ENCODE measurements at regions not wholly inside any gene's neighbourhood (a gene's known extent, or its start where the extent isn't known, plus 50 kb on each side); places are given as distances from the start of the nearest gene placed in this dataset.
"Not testable (repeated sequence)": the region's sequence is repeated elsewhere in the genome, so short reads cannot be mapped to it uniquely, and the experiment has no call there.

DNA sequence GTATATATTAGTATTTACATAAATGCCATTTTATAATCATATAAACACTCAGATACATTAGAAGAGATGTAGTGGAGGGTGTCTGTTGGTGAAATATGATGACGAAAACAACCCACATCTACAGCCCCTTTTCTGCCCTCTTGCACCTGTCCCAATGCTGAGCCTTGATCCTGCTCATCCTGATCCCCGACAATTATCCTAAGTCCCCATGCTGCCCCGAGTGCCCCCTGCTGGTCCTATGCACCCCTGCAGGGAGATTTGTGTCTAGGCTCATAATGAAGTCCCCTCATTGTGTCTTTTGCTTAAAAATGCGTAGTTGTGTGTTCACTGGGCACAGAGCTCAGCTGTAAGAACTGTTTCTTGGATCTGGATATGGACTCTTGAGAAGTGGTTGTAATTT, 554.5 kb downstream of the TMEM121 start:
- no peaks in the 10 kb centered on the region for H3K9me3 ChIP-seq
- H3K27me3 ChIP-seq, result no peaks in the 10 kb centered on the region
- intact Hi-C loops (cut with DNase I), result no loop called here
- no peaks in the 10 kb centered on the region for H3K4me1 ChIP-seq
- ATAC-seq (no peak), DNase-seq (no peak)
- 46% methylated on average over 3 of the region's 4 CpGs; no CpG with 5 or more reads in 1 of the 2 donors for WGBS, 2 donors
- no peak overlapping the region for H3K27ac ChIP-seq
- TF ChIP-seq, protein P1, sequence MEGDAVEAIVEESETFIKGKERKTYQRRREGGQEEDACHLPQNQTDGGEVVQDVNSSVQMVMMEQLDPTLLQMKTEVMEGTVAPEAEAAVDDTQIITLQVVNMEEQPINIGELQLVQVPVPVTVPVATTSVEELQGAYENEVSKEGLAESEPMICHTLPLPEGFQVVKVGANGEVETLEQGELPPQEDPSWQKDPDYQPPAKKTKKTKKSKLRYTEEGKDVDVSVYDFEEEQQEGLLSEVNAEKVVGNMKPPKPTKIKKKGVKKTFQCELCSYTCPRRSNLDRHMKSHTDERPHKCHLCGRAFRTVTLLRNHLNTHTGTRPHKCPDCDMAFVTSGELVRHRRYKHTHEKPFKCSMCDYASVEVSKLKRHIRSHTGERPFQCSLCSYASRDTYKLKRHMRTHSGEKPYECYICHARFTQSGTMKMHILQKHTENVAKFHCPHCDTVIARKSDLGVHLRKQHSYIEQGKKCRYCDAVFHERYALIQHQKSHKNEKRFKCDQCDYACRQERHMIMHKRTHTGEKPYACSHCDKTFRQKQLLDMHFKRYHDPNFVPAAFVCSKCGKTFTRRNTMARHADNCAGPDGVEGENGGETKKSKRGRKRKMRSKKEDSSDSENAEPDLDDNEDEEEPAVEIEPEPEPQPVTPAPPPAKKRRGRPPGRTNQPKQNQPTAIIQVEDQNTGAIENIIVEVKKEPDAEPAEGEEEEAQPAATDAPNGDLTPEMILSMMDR (IDR thresholded peaks at IDR 0.05), result no peak
- TF ChIP-seq POLR2A (IDR thresholded peaks at IDR 0.05), result no peak
- H3K36me3 ChIP-seq (replicated peaks in 1 of 2; ENCODE audit: insufficient read depth in 1 of 2, low read depth in 2 of 2), result no peaks in the 10 kb centered on the region
- no peak overlapping the region for H3K4me3 ChIP-seq

DNA sequence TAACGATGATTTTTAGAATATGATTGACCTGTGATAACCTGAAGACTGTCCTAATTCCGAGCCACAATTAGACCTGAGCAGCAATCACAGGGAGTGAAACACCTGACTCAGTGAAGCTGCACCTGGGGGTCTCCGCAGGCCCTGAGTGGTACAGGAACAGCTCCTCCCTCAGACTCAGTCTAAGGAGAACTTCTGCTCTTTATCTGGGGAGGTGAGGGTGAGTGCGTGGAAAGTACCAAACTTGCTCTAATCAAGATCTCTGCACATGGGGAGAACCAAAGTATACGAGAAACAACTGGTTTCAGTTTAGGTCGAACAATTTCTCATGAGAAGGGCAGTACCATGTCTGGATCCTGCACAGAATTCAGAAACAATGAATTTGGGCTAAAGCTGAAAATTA, 555.3 kb downstream of the TMEM121 start:
- WGBS, 2 donors, result 37 to 38% methylated on average over 3 of the region's 6 CpGs
- intact Hi-C loops (cut with DNase I); DNase-seq; H3K27me3 ChIP-seq; H3K4me1 ChIP-seq; ATAC-seq; H3K36me3 ChIP-seq (replicated peaks in 1 of 2; ENCODE audit: insufficient read depth in 1 of 2, low read depth in 2 of 2); H3K27ac ChIP-seq; H3K4me3 ChIP-seq; H3K9me3 ChIP-seq: not testable (repeated sequence)

DNA sequence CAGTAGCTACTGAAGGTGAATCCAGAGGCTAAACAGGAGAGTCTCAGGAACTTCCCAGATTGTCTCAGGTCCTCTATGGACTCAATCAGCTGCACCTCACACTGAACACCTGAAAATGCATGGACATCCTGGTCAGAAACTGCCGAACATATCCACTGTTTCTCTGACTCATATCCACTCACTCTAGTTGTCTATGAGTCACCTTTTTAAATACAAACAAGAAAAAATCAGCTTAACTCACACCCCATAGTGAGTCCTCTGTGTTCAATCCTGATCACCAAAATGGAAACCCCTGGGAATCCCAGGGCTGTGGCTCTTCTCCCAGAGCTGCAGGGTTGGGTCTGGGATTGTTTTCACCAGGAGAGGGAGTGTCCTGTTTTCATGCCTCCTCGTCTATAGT, 556.7 kb downstream of the TMEM121 start:
- intact Hi-C loops (cut with DNase I), result no loop called here

DNA sequence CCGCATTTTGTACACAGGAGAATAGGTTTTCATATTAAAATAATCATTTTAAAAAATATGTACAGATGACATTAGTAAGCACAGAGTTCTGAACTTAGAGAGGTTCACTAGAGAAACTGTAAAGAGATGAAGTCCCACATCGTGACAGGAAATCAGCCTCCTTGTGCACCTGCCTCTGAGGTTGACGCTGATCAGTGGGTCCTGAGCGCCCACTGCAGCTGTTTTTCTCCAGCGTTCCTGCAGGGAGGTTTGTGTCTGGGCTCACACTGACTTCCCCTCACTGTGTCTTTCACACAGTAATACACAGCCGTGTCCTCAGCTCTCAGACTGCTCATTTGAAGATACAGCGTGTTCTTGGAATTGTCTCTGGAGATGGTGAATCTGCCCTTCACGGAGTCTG, 561.5 kb downstream of the TMEM121 start:
- Histone ChIP-seq H3K36me3 (replicated peaks in 1 of 2; ENCODE audit: insufficient read depth in 1 of 2, low read depth in 2 of 2) (no peaks in the 10 kb centered on the region), H3K9me3 (no peaks in the 10 kb centered on the region), H3K27me3 (no peaks in the 10 kb centered on the region), H3K27ac (no peak overlapping the region), H3K4me3 (no peak overlapping the region), H3K4me1 (no peaks in the 10 kb centered on the region)
- 75% methylated on average over 5 of the region's 8 CpGs; no CpG with 5 or more reads in 1 of the 2 donors for WGBS, 2 donors
- ATAC-seq (no peak), DNase-seq (no peak)
- intact Hi-C loops (cut with DNase I), result no loop called here
- TF ChIP-seq POLR2A (IDR thresholded peaks at IDR 0.05), result no peak
- TF ChIP-seq, protein P1 (IDR thresholded peaks at IDR 0.05), result no peak

More for the DNA sequence above, 556.7 kb downstream of the TMEM121 start:
- no peak overlapping the region for H3K27ac ChIP-seq
- no peak overlapping the region for H3K4me3 ChIP-seq
- H3K36me3 ChIP-seq (replicated peaks in 1 of 2; ENCODE audit: insufficient read depth in 1 of 2, low read depth in 2 of 2), result no peaks in the 10 kb centered on the region
- DNase-seq (no peak), ATAC-seq (no peak)
- WGBS, 2 donors, result 39% methylated on average over 2 of the region's 2 CpGs; no CpG with 5 or more reads in 1 of the 2 donors
- TF ChIP-seq POLR2A (IDR thresholded peaks at IDR 0.05), result no peak
- TF ChIP-seq, protein P1 (IDR thresholded peaks at IDR 0.05), result no peak
- H3K27me3 ChIP-seq, result no peaks in the 10 kb centered on the region
- no peaks in the 10 kb centered on the region for H3K9me3 ChIP-seq
- H3K4me1 ChIP-seq, result no peaks in the 10 kb centered on the region

DNA sequence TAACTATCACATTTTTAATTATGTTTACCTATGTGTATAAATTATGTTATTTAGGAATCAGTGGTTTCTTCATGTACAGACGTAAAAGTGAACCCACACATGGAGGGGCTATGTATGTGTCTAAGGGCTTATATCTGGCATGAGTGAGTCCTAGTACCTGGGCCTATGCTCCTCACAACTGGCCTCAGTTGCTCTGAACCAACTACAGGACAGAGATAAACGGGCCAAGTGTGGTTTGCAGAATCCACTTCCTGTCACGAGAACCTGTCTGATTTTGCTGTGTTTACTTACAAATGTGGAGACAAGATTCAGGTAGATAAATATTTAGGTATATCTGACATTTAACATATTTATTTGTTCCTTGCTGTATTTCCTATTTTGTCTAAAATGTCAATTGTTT, 562.5 kb downstream of the TMEM121 start:
- H3K4me1 ChIP-seq; intact Hi-C loops (cut with DNase I); H3K4me3 ChIP-seq; H3K27ac ChIP-seq; H3K36me3 ChIP-seq (replicated peaks in 1 of 2; ENCODE audit: insufficient read depth in 1 of 2, low read depth in 2 of 2); ATAC-seq; H3K27me3 ChIP-seq; DNase-seq; H3K9me3 ChIP-seq: not testable (repeated sequence)
- WGBS, 2 donors, result 57% methylated on average over 3 of the region's 3 CpGs; no CpG with 5 or more reads in 1 of the 2 donors

DNA sequence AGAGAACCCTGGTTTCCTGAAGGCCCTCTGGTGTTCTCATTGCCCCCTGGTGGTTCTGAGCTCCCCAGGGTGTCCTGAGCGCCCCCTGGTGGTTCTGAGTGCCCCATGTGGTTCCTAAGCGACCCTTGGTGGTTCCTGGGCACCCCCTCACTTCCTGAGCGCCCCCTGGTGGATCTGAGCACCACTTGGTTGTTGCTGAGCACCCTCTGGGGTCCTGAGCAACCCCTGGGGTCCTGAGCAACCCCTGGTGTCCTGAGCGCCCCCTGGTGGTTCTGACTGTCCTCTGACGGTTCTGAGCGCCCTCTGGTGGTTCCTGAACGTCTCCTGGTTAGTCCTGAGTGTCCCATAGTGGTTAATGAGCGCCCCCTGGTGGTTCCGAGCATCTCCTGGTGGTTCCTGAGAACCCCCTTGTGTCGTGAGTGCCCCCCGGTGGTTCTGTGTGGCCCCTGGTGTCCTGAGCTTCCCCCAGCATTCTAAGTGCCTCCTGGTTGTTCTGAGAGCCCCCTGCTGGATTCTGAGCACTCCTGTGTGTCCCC, 568.3 kb downstream of the TMEM121 start:
- Histone ChIP-seq H3K4me1 (no peaks in the 10 kb centered on the region), H3K9me3 (no peaks in the 10 kb centered on the region), H3K4me3 (no peak overlapping the region), H3K27me3 (no peaks in the 10 kb centered on the region), H3K27ac (no peak overlapping the region), H3K36me3 (replicated peaks in 1 of 2; ENCODE audit: insufficient read depth in 1 of 2, low read depth in 2 of 2) (no peaks in the 10 kb centered on the region)
- WGBS, 2 donors, result 0% methylated on average over 1 of the region's 11 CpGs; no CpG with 5 or more reads in 1 of the 2 donors
- ATAC-seq, result no peak
- TF ChIP-seq, protein P1 (IDR thresholded peaks at IDR 0.05), result peak in 1 of 7 experiments; percentile 44
- no peak for TF ChIP-seq POLR2A (IDR thresholded peaks at IDR 0.05)
- DNase-seq, result peak in 2 of 4 donors; percentile 10 to 28
- intact Hi-C loops (cut with DNase I), result no loop called here

All from body of pancreas (tissue), 4 donors.